Chondrocyte (in vitro differentiated cells): ENCODE measurements at regions not wholly inside any gene's neighbourhood (a gene's known extent, or its start where the extent isn't known, plus 50 kb on each side); places are given as distances from the start of the nearest gene placed in this dataset.

Experiments used
- DNase-seq: peaks from one replicate; pipeline ENCODE4 v3.0.0; 2021; ENCODE audit warnings: mixed read lengths, low spot score
- H3K27ac Mint-ChIP-seq: one replicate; pipeline ENCODE4 v1.8.0; 2021; ENCODE audit warnings: mild to moderate bottlenecking, moderate library complexity, mixed read lengths; ENCODE audit not compliant: unreplicated experiment
- H3K27me3 Mint-ChIP-seq: 2 replicates; pipeline ENCODE4 v1.8.0; 2021; ENCODE audit warnings: low read depth, mixed read lengths
- H3K36me3 Mint-ChIP-seq: 2 replicates; pipeline ENCODE4 v1.8.0; 2021; ENCODE audit warnings: low read depth, mixed read lengths
- H3K4me1 Mint-ChIP-seq: 2 replicates; pipeline ENCODE4 v1.8.0; 2021; ENCODE audit warnings: low read depth, mild to moderate bottlenecking, mixed read lengths
- H3K4me3 Mint-ChIP-seq: one replicate; pipeline ENCODE4 v1.8.0; 2021; ENCODE audit warnings: mild to moderate bottlenecking, moderate library complexity, mixed read lengths; ENCODE audit not compliant: unreplicated experiment
- H3K9me3 Mint-ChIP-seq: 2 replicates; pipeline ENCODE4 v1.8.0; 2021; ENCODE audit warnings: low read depth, mixed read lengths
- TF ChIP-seq, protein P1 (sequence below): fragments of 200-600 bp; sonication (generic); IDR thresholded peaks from 2 replicates; pipeline ENCODE4 v1.5.0; 2021; ENCODE audit warnings: antibody characterized with exemption, mild to moderate bottlenecking, moderate library complexity

DNA sequence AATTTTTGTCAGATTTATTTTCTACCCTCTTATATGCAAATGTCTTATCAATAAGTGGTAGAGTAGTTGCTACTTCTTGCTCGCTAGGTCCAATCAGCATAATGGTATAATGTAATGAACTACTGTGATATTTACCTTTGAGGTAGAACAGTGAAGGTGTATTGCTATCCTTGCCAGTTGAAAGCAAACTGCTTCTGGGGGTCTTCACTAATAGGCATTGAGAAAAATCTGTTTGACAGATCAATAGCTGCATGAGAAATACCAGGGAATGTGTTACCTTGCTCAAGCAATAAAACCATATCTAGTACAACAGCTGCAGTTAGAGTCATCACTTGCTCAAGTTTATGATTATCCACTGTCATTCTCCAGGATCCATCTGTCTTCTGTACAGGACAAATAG lies 50.1 kb upstream of the EFEMP1 start:
- Mint-ChIP-seq H3K27ac (no peak overlapping the region), H3K4me1 (no peaks in the 10 kb centered on the region), H3K27me3 (peaks cover 33% of the 10 kb centered on the region), H3K9me3 (no peaks in the 10 kb centered on the region), H3K36me3 (no peaks in the 10 kb centered on the region), H3K4me3 (no peak overlapping the region)
- TF ChIP-seq, protein P1, sequence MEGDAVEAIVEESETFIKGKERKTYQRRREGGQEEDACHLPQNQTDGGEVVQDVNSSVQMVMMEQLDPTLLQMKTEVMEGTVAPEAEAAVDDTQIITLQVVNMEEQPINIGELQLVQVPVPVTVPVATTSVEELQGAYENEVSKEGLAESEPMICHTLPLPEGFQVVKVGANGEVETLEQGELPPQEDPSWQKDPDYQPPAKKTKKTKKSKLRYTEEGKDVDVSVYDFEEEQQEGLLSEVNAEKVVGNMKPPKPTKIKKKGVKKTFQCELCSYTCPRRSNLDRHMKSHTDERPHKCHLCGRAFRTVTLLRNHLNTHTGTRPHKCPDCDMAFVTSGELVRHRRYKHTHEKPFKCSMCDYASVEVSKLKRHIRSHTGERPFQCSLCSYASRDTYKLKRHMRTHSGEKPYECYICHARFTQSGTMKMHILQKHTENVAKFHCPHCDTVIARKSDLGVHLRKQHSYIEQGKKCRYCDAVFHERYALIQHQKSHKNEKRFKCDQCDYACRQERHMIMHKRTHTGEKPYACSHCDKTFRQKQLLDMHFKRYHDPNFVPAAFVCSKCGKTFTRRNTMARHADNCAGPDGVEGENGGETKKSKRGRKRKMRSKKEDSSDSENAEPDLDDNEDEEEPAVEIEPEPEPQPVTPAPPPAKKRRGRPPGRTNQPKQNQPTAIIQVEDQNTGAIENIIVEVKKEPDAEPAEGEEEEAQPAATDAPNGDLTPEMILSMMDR, result no peak
- no peak for DNase-seq

DNA sequence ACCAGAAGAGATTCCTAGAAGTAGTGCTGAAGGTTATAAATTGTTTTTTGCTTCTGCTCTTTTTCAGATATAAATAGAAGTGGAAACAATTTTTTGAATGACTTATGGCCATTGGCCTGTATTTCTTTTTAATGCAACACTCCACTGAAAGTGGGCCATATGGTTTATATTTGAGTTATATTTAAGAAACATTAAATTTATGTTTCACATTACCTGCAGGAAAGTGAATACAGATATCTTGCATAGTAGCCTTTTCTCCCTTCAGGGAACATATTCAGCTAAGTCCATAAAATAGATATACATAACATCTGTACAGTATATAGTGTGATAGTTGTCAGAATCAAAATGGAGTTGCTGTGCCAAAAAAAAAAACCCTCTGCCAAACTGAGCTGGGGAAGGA lies 53.1 kb upstream of the EFEMP1 start:
- TF ChIP-seq, protein P1, result no peak
- no peak for DNase-seq
- no peak overlapping the region for H3K4me3 Mint-ChIP-seq
- H3K27me3 Mint-ChIP-seq, result peaks cover 27% of the 10 kb centered on the region
- no peaks in the 10 kb centered on the region for H3K36me3 Mint-ChIP-seq
- H3K9me3 Mint-ChIP-seq, result peaks cover 5% of the 10 kb centered on the region
- H3K4me1 Mint-ChIP-seq, result no peaks in the 10 kb centered on the region
- no peak overlapping the region for H3K27ac Mint-ChIP-seq

DNA sequence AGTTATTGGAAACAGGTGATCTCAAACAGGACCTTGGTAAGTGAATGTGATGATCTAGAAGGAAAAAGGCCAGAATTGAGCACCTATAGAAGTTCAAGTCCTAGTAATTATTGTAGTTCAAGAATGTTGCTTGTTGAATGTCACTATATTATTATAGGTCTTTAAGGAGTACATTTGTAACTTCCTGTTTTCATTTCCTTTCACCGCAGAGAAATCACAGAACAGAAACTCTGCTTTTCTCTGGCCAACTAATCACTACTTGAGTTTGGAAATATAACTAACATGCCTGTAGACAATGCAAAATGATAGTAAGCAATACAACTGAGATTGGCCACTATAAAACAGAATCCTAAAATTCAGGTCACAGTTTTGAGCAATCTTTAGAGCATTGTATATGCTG lies 61.8 kb upstream of the EFEMP1 start:
- no peak for DNase-seq
- no peaks in the 10 kb centered on the region for H3K9me3 Mint-ChIP-seq
- H3K27me3 Mint-ChIP-seq, result peaks cover 13% of the 10 kb centered on the region
- H3K27ac Mint-ChIP-seq, result no peak overlapping the region
- H3K36me3 Mint-ChIP-seq, result no peaks in the 10 kb centered on the region
- TF ChIP-seq, protein P1, result no peak
- peaks cover 6% of the 10 kb centered on the region for H3K4me1 Mint-ChIP-seq
- no peak overlapping the region for H3K4me3 Mint-ChIP-seq

DNA sequence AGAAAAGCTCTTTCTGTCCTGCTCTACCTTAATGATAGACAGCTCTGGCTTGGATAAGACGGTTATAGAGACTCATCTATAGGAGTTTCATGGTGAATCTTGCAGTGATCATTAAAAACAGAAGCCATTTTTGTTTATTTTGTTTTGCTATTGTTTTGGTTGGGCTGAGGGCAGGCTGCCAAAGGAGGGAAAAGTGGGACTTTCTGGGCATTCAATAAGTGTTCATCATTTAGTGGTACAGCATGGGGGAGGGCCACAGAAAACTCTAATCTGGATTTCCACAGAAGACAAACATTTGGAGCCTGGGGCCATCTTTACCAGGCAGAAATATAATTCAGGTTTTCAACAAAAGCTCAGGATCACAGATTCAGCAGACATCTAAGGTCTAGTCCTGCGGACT lies 62.4 kb upstream of the EFEMP1 start:
- H3K27me3 Mint-ChIP-seq, result peaks cover 10% of the 10 kb centered on the region
- H3K4me1 Mint-ChIP-seq, result peaks cover 6% of the 10 kb centered on the region
- no peak for DNase-seq
- H3K27ac Mint-ChIP-seq, result no peak overlapping the region
- H3K36me3 Mint-ChIP-seq, result no peaks in the 10 kb centered on the region
- TF ChIP-seq, protein P1, result no peak
- H3K9me3 Mint-ChIP-seq, result no peaks in the 10 kb centered on the region
- H3K4me3 Mint-ChIP-seq, result no peak overlapping the region

DNA sequence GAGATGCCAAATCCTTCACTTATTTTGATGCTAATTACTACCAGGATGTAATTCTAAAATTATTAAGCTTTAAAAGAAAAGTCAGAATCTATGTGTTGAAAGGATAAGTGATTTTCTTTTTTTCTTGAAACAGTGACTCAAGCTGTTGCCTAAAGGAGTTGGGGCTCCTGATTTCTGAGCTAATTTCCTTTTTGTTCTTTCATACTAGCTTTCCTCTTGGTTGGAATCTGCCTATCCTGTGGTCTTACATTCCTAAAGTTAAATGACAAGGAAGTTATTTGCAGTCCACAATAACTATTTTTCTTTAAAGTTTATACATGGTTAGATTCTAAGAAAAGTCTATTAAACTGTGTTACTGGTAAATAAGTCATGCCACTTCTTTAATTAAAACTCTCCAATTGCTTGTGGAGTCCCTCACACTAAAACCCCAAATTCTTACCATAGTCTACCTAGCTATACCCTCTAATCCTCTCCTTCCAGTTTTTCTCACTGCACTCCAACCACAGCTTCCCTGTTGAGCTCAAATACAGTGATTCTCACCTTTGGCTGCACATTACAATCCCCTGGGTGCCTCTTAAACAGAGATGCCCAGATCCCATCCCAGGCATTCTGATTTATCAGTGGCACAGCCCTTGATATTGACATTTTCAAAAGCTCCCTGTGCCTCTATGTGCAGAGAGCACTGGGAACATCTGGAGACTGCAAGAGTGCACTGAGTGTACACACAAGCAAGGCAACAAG lies 63.3 kb upstream of the EFEMP1 start:
- Mint-ChIP-seq H3K27ac (no peak overlapping the region), H3K36me3 (no peaks in the 10 kb centered on the region), H3K4me1 (peaks cover 13% of the 10 kb centered on the region), H3K4me3 (no peak overlapping the region), H3K27me3 (peaks cover 12% of the 10 kb centered on the region), H3K9me3 (no peaks in the 10 kb centered on the region)
- no peak for DNase-seq
- TF ChIP-seq, protein P1, result no peak
